ENCODE measurements at regions not wholly inside any gene's neighbourhood (a gene's known extent, or its start where the extent isn't known, plus 50 kb on each side); places are given as distances from the start of the nearest gene placed in this dataset.

- ChIA-PET POLR2A (no interaction called here), CTCF (no interaction called here)
These were observed 1881.5 kb downstream of the EFNA5 start for GRCh38 chr5:105789246-105789645.

GRCh38 chr5:105783811-105784210, 1886.9 kb downstream of the EFNA5 start:
- Histone ChIP-seq H3K9me3 (ENCODE audit: low read length) (no peaks in the 10 kb centered on the region), H3K4me3 (ENCODE audit: low read length) (no peak overlapping the region), H3K36me3 (ENCODE audit: insufficient read depth, low read length) (no peaks in the 10 kb centered on the region), H3K4me1 (ENCODE audit: insufficient read depth, low read length) (no peaks in the 10 kb centered on the region), H3K27ac (ENCODE audit: low read depth, low read length) (no peak overlapping the region), H3K27me3 (ENCODE audit: insufficient read depth, low read length, poor library complexity, severe bottlenecking) (no peaks in the 10 kb centered on the region)
- no peak for DNase-seq
- no peaks in the 10 kb centered on the region for H3K36me3 Mint-ChIP-seq
- no peaks in the 10 kb centered on the region for H3K4me1 Mint-ChIP-seq
- peaks cover 0 to 6% (median 2%) of the 10 kb centered on the region in 5 donors for H3K9me3 Mint-ChIP-seq
- H3K27me3 Mint-ChIP-seq = no peaks in the 10 kb centered on the region
- POLR2A ChIA-PET = no interaction called here
- no peak overlapping the region for H3K4me3 Mint-ChIP-seq
- CTCF ChIA-PET = no interaction called here
- H3K27ac Mint-ChIP-seq = no peak overlapping the region

More at GRCh38 chr5:105789246-105789645, 1881.5 kb downstream of the EFNA5 start:
- Mint-ChIP-seq H3K4me1 (no peaks in the 10 kb centered on the region), H3K9me3 (peaks cover 0 to 4% (median 2%) of the 10 kb centered on the region in 5 donors), H3K4me3 (no peak overlapping the region), H3K27me3 (no peaks in the 10 kb centered on the region), H3K27ac (no peak overlapping the region), H3K36me3 (no peaks in the 10 kb centered on the region)
- no peak overlapping the region for H3K4me3 ChIP-seq (ENCODE audit: low read length)
- H3K4me1 ChIP-seq (ENCODE audit: insufficient read depth, low read length) = no peaks in the 10 kb centered on the region
- H3K9me3 ChIP-seq (ENCODE audit: low read length) = no peaks in the 10 kb centered on the region
- no peak for DNase-seq
- H3K27ac ChIP-seq (ENCODE audit: low read depth, low read length) = no peak overlapping the region
- H3K36me3 ChIP-seq (ENCODE audit: insufficient read depth, low read length) = no peaks in the 10 kb centered on the region
- H3K27me3 ChIP-seq (ENCODE audit: insufficient read depth, low read length, poor library complexity, severe bottlenecking) = no peaks in the 10 kb centered on the region

GRCh38 chr5:105782501-105782900, 1888.2 kb downstream of the EFNA5 start:
- ChIA-PET CTCF (no interaction called here), POLR2A (interaction anchor here (0.5 kb wide), 1 partner anchor 95 kb away, joined by 3 read pairs; no protein-coding TSS in a partner anchor)
- H3K9me3 ChIP-seq (ENCODE audit: low read length) = no peaks in the 10 kb centered on the region
- no peaks in the 10 kb centered on the region for H3K4me1 Mint-ChIP-seq
- H3K36me3 ChIP-seq (ENCODE audit: insufficient read depth, low read length) = no peaks in the 10 kb centered on the region
- no peaks in the 10 kb centered on the region for H3K4me1 ChIP-seq (ENCODE audit: insufficient read depth, low read length)
- H3K27me3 ChIP-seq (ENCODE audit: insufficient read depth, low read length, poor library complexity, severe bottlenecking) = no peaks in the 10 kb centered on the region
- no peak for DNase-seq
- H3K9me3 Mint-ChIP-seq = peaks cover 0 to 10% (median 3%) of the 10 kb centered on the region in 5 donors
- no peak overlapping the region for H3K27ac ChIP-seq (ENCODE audit: low read depth, low read length)
- H3K4me3 Mint-ChIP-seq = no peak overlapping the region
- no peaks in the 10 kb centered on the region for H3K36me3 Mint-ChIP-seq
- H3K4me3 ChIP-seq (ENCODE audit: low read length) = no peak overlapping the region
- H3K27me3 Mint-ChIP-seq = no peaks in the 10 kb centered on the region
- H3K27ac Mint-ChIP-seq = no peak overlapping the region

GRCh38 chr5:105773241-105773640, 1897.5 kb downstream of the EFNA5 start:
- H3K27me3 ChIP-seq (ENCODE audit: insufficient read depth, low read length, poor library complexity, severe bottlenecking) = no peaks in the 10 kb centered on the region
- ChIA-PET CTCF (no interaction called here), POLR2A (no interaction called here)
- Mint-ChIP-seq H3K27ac (no peak overlapping the region), H3K27me3 (no peaks in the 10 kb centered on the region), H3K9me3 (peaks cover 0 to 19% (median 2%) of the 10 kb centered on the region in 5 donors), H3K36me3 (no peaks in the 10 kb centered on the region), H3K4me3 (no peak overlapping the region), H3K4me1 (no peaks in the 10 kb centered on the region)
- H3K9me3 ChIP-seq (ENCODE audit: low read length) = no peaks in the 10 kb centered on the region
- H3K36me3 ChIP-seq (ENCODE audit: insufficient read depth, low read length) = no peaks in the 10 kb centered on the region
- H3K4me3 ChIP-seq (ENCODE audit: low read length) = no peak overlapping the region
- no peaks in the 10 kb centered on the region for H3K4me1 ChIP-seq (ENCODE audit: insufficient read depth, low read length)
- no peak for DNase-seq
- H3K27ac ChIP-seq (ENCODE audit: low read depth, low read length) = no peak overlapping the region

- CTCF ChIA-PET = no interaction called here
- Mint-ChIP-seq H3K4me1 (no peaks in the 10 kb centered on the region), H3K9me3 (peaks cover 6 to 33% (median 12%) of the 10 kb centered on the region in 5 donors), H3K27ac (no peak overlapping the region), H3K36me3 (no peaks in the 10 kb centered on the region), H3K4me3 (no peak overlapping the region), H3K27me3 (no peaks in the 10 kb centered on the region)
- Histone ChIP-seq H3K27me3 (ENCODE audit: insufficient read depth, low read length, poor library complexity, severe bottlenecking) (no peaks in the 10 kb centered on the region), H3K27ac (ENCODE audit: low read depth, low read length) (no peak overlapping the region), H3K4me3 (ENCODE audit: low read length) (no peak overlapping the region), H3K4me1 (ENCODE audit: insufficient read depth, low read length) (no peaks in the 10 kb centered on the region), H3K36me3 (ENCODE audit: insufficient read depth, low read length) (no peaks in the 10 kb centered on the region), H3K9me3 (ENCODE audit: low read length) (no peaks in the 10 kb centered on the region)
- no peak for DNase-seq
- POLR2A ChIA-PET = no interaction called here
These were observed 1903.5 kb downstream of the EFNA5 start for GRCh38 chr5:105767267-105767666.

GRCh38 chr5:105762728-105763127, 1908.0 kb downstream of the EFNA5 start:
- no peaks in the 10 kb centered on the region for H3K36me3 Mint-ChIP-seq
- no peak overlapping the region for H3K4me3 Mint-ChIP-seq
- H3K27ac Mint-ChIP-seq = no peak overlapping the region
- peaks cover 10 to 42% (median 20%) of the 10 kb centered on the region in 5 donors for H3K9me3 Mint-ChIP-seq
- ChIA-PET CTCF (no interaction called here), POLR2A (no interaction called here)
- Histone ChIP-seq H3K27ac (ENCODE audit: low read depth, low read length) (no peak overlapping the region), H3K27me3 (ENCODE audit: insufficient read depth, low read length, poor library complexity, severe bottlenecking) (no peaks in the 10 kb centered on the region), H3K36me3 (ENCODE audit: insufficient read depth, low read length) (no peaks in the 10 kb centered on the region), H3K4me3 (ENCODE audit: low read length) (no peak overlapping the region), H3K9me3 (ENCODE audit: low read length) (no peaks in the 10 kb centered on the region), H3K4me1 (ENCODE audit: insufficient read depth, low read length) (no peaks in the 10 kb centered on the region)
- DNase-seq = no peak
- H3K27me3 Mint-ChIP-seq = no peaks in the 10 kb centered on the region
- no peaks in the 10 kb centered on the region for H3K4me1 Mint-ChIP-seq

GRCh38 chr5:105754056-105754455, 1916.7 kb downstream of the EFNA5 start:
- H3K36me3 ChIP-seq (ENCODE audit: insufficient read depth, low read length) = no peaks in the 10 kb centered on the region
- POLR2A ChIA-PET = no interaction called here
- H3K9me3 ChIP-seq (ENCODE audit: low read length) = no peaks in the 10 kb centered on the region
- H3K4me3 Mint-ChIP-seq = no peak overlapping the region
- no peak overlapping the region for H3K27ac Mint-ChIP-seq
- CTCF ChIA-PET = no interaction called here
- no peaks in the 10 kb centered on the region for H3K36me3 Mint-ChIP-seq
- no peaks in the 10 kb centered on the region for H3K27me3 Mint-ChIP-seq
- no peak overlapping the region for H3K4me3 ChIP-seq (ENCODE audit: low read length)
- no peak overlapping the region for H3K27ac ChIP-seq (ENCODE audit: low read depth, low read length)
- no peak for DNase-seq
- no peaks in the 10 kb centered on the region for H3K27me3 ChIP-seq (ENCODE audit: insufficient read depth, low read length, poor library complexity, severe bottlenecking)
- no peaks in the 10 kb centered on the region for H3K4me1 ChIP-seq (ENCODE audit: insufficient read depth, low read length)
- H3K4me1 Mint-ChIP-seq = no peaks in the 10 kb centered on the region
- peaks cover 0 to 10% (median 1%) of the 10 kb centered on the region in 5 donors for H3K9me3 Mint-ChIP-seq

- no peaks in the 10 kb centered on the region for H3K4me1 Mint-ChIP-seq
- peaks cover 0 to 11% (median 0%) of the 10 kb centered on the region in 5 donors for H3K9me3 Mint-ChIP-seq
- no peak for DNase-seq
- no peak overlapping the region for H3K4me3 ChIP-seq (ENCODE audit: low read length)
- no peaks in the 10 kb centered on the region for H3K4me1 ChIP-seq (ENCODE audit: insufficient read depth, low read length)
- no peak overlapping the region for H3K27ac ChIP-seq (ENCODE audit: low read depth, low read length)
- H3K36me3 ChIP-seq (ENCODE audit: insufficient read depth, low read length) = no peaks in the 10 kb centered on the region
- H3K36me3 Mint-ChIP-seq = no peaks in the 10 kb centered on the region
- no peaks in the 10 kb centered on the region for H3K27me3 ChIP-seq (ENCODE audit: insufficient read depth, low read length, poor library complexity, severe bottlenecking)
- no peaks in the 10 kb centered on the region for H3K27me3 Mint-ChIP-seq
- H3K27ac Mint-ChIP-seq = no peak overlapping the region
- no peak overlapping the region for H3K4me3 Mint-ChIP-seq
- CTCF ChIA-PET = no interaction called here
- POLR2A ChIA-PET = no interaction called here
- no peaks in the 10 kb centered on the region for H3K9me3 ChIP-seq (ENCODE audit: low read length)
These were observed 1917.9 kb downstream of the EFNA5 start for GRCh38 chr5:105752801-105753200.

- no peak overlapping the region for H3K4me3 Mint-ChIP-seq
- POLR2A ChIA-PET = no interaction called here
- DNase-seq = no peak
- no peak overlapping the region for H3K4me3 ChIP-seq (ENCODE audit: low read length)
- H3K27me3 Mint-ChIP-seq = no peaks in the 10 kb centered on the region
- CTCF ChIA-PET = no interaction called here
- H3K27ac Mint-ChIP-seq = no peak overlapping the region
- no peaks in the 10 kb centered on the region for H3K4me1 Mint-ChIP-seq
- H3K9me3 Mint-ChIP-seq = peaks cover 0 to 15% (median 0%) of the 10 kb centered on the region in 5 donors
- no peak overlapping the region for H3K27ac ChIP-seq (ENCODE audit: low read depth, low read length)
- H3K9me3 ChIP-seq (ENCODE audit: low read length) = no peaks in the 10 kb centered on the region
- H3K4me1 ChIP-seq (ENCODE audit: insufficient read depth, low read length) = no peaks in the 10 kb centered on the region
- no peaks in the 10 kb centered on the region for H3K36me3 ChIP-seq (ENCODE audit: insufficient read depth, low read length)
- no peaks in the 10 kb centered on the region for H3K36me3 Mint-ChIP-seq
- H3K27me3 ChIP-seq (ENCODE audit: insufficient read depth, low read length, poor library complexity, severe bottlenecking) = no peaks in the 10 kb centered on the region
These were observed 1918.8 kb downstream of the EFNA5 start for GRCh38 chr5:105751908-105752307.

All from CD8-positive, alpha-beta memory T cell (primary cell).